Urinary bladder (tissue), 3 donors: ENCODE measurements at regions not wholly inside any gene's neighbourhood (a gene's known extent, or its start where the extent isn't known, plus 50 kb on each side); places are given as distances from the start of the nearest gene placed in this dataset.

ENCODE experiments used
- DNase-seq: peaks from one replicate; pipeline ENCODE4 v3.0.0-alpha.2; 2015; ENCODE audit errors: extremely low spot score
- H3K27ac ChIP-seq: one replicate; pipeline ENCODE4 v1.5.1; 2013; ENCODE audit warnings: low read depth, mild to moderate bottlenecking, moderate library complexity
- H3K36me3 ChIP-seq: one replicate; pipeline ENCODE4 v1.6.1; 2013; ENCODE audit warnings: mild to moderate bottlenecking, moderate library complexity; ENCODE audit not compliant: insufficient read depth
- H3K4me1 ChIP-seq: one replicate; pipeline ENCODE4 v1.6.1; 2013; ENCODE audit warnings: mild to moderate bottlenecking, moderate library complexity; ENCODE audit not compliant: insufficient read depth
- H3K4me3 ChIP-seq: one replicate; pipeline ENCODE4 v1.5.1; 2013; ENCODE audit warnings: low read depth, low read length
- WGBS: extraction: QIAGEN DNeasy Blood & Tissue Kit; methylation state at CpG from one replicate; pipeline ENCODE4 v1.1.7; 2013; 5-methylcytosine and 5-hydroxymethylcytosine counted together
- donor health status: healthy with polysubstance abuse.
- donor health status: healthy.

DNA sequence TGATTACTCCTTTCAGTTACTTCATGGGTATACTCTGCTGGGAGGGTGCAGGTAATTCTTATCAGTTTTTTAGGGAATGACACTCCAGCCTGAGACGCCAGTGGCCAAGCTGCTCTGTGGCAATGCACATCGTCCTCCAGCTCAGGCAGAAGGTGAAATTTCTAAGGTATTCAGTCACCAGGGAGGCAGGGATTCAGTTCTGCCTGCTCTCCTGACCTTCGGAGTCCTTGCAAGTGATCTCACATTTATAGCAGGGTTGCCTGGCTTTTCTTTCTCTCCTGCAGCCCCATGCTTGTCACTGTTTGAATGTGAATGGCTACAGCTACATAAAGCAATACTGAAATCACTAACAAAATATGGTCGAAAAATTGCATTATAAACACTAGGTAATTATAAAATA lies 1447.5 kb downstream of the EFNB2 start:
- no peaks in the 10 kb centered on the region for H3K36me3 ChIP-seq
- DNase-seq: no peak
- H3K4me3 ChIP-seq: no peak overlapping the region
- WGBS: 75% methylated on average over 4 of the region's 4 CpGs
- H3K4me1 ChIP-seq: no peaks in the 10 kb centered on the region
- H3K27ac ChIP-seq: no peak overlapping the region

DNA sequence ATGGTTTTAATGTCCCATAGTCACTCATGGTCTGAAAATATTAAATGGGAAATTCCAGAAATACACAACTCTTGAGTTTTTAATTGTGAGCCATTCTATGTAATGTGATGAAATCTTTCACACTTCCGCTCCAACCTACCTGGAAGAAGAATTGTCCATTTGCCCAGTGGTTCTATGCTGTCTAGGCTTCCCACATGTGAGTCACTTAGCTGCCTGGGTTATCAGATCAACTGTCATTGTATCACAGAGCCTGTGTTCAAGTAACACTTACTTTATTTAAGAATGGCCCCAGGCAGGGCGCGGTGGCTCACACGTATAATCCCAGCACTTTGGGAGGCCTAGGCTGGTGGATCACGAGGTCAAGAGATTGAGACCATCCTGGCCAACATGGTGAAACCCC lies 1450.5 kb downstream of the EFNB2 start:
- Histone ChIP-seq H3K4me1 (no peaks in the 10 kb centered on the region), H3K36me3 (no peaks in the 10 kb centered on the region), H3K4me3 (no peak overlapping the region), H3K27ac (no peak overlapping the region)
- no peak for DNase-seq
- 79% methylated on average over 5 of the region's 5 CpGs for WGBS

DNA sequence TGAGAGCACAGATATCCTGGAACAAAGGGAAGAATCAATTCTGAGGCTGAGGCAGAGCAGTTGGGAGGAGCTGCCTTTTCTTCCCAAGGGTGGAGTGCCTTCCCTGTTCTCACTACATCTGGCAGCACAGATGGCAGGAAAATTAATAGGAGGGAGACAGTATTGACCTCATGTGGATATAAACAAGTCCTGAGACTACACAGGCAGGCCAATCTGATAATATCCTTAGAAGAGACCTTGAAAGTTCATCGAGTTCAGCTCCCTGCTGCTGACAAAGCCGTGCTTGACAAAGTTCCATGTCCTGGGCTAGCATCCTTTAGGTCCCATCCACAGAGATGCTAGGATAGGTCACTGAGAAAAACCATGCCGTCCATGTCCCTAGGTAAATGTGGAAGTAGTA lies 1451.5 kb downstream of the EFNB2 start:
- 38% methylated on average over 3 of the region's 3 CpGs for WGBS
- Histone ChIP-seq H3K27ac (no peak overlapping the region), H3K4me1 (no peaks in the 10 kb centered on the region), H3K4me3 (no peak overlapping the region), H3K36me3 (no peaks in the 10 kb centered on the region)
- DNase-seq: peak; percentile 17

DNA sequence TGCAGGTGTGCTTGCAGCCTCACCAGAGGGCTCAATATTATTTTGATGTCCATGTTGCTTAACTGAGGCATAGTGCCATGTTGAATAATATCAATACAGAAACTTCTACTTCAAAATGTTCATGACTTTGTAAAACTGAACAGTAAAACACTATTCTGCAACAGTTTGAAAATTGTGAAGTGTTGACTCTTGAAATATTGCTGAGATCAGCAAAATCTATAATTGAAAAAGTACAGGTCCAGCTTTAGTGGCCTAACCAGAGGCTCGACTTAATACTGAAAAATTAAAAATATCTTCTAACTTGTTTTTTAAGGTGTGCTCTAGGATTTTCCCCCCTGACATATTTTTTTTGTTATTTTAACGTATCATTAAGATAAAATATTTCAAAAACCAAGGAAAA lies 1460.7 kb downstream of the EFNB2 start:
- no peaks in the 10 kb centered on the region for H3K4me1 ChIP-seq
- DNase-seq: no peak
- no peak overlapping the region for H3K4me3 ChIP-seq
- WGBS: 92% methylated on average over 2 of the region's 2 CpGs
- no peaks in the 10 kb centered on the region for H3K36me3 ChIP-seq
- no peak overlapping the region for H3K27ac ChIP-seq

DNA sequence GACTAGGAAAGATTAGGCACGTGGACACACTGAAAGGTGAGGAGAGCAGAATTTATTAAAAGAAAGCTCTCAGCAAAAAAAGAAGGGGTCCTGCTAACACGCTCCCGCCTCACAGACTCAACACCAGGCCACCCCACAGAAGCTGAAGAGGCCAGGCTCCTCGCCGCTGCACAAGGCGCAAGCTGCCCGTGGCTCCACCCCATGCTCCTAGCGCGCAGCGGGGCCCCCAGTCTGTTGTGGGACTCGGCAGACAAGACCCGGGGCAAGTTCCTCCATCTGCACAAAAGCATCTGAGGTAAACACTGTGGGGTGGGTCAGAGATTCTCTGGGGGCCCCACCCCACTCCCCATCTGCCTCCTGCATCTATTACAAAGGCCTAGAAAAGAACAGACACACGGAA lies 1462.4 kb downstream of the EFNB2 start:
- 96% methylated on average over 13 of the region's 13 CpGs for WGBS
- no peak overlapping the region for H3K4me3 ChIP-seq
- no peak overlapping the region for H3K27ac ChIP-seq
- DNase-seq: no peak
- H3K4me1 ChIP-seq: no peaks in the 10 kb centered on the region
- H3K36me3 ChIP-seq: no peaks in the 10 kb centered on the region

DNA sequence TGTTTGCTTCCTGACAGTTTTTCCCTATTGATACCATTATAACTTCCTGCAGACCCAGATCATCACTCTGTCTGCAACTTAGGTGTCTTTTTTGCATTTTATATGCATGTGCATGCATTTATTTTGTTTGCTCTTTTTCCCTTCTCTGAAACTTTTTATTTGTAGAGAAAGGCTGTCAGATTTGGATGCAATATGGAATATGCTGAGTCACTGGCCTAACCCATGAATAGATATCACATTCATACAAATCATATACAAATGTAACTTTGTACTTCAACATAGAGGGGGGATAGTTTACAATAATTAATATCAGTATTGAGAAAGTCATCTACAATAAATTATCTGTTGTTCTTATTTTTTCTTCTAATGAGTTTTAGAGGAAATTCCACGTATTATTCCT lies 1465.0 kb downstream of the EFNB2 start:
- no peaks in the 10 kb centered on the region for H3K36me3 ChIP-seq
- H3K4me3 ChIP-seq: no peak overlapping the region
- 90% methylated on average over 1 of the region's 1 CpG for WGBS
- no peaks in the 10 kb centered on the region for H3K4me1 ChIP-seq
- H3K27ac ChIP-seq: no peak overlapping the region
- no peak for DNase-seq

DNA sequence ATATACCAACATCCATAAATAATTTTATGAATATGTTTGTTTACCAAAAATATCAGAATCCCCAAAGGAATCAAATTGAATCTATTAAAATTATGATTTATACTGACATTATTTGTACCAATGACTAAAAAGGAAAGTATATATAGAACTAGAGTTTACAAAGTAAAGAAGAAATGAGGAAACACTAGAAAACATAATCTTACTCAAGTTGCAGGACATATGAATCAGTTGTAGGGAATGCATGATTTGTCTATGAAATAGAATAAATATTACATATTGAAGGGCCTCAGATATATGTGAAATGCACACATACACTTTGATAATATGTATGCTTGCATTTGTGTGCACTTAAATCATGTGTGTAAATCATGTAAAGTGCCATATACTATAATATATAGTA lies 1466.4 kb downstream of the EFNB2 start:
- Histone ChIP-seq H3K27ac (no peak overlapping the region), H3K4me3 (no peak overlapping the region), H3K4me1 (no peaks in the 10 kb centered on the region), H3K36me3 (no peaks in the 10 kb centered on the region)
- no peak for DNase-seq

DNA sequence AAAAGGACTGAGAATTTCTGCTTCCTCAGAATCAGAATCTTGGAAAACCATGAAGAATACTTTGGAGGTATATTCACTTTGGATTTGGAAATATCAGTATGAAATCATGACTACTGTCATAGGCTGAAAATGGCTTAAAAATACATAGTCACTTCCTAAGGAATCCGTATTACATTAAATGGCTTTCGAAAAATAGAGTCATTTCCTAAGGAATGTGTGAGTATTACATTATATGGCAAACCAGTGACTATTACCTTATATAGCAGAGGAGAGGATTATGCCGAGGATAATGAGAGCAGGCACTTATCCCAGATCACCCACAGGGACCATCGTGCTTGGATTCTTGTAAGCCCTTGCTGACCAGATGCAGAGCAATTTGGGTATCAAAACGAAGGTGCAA lies 1471.8 kb downstream of the EFNB2 start:
- no peak for DNase-seq

DNA sequence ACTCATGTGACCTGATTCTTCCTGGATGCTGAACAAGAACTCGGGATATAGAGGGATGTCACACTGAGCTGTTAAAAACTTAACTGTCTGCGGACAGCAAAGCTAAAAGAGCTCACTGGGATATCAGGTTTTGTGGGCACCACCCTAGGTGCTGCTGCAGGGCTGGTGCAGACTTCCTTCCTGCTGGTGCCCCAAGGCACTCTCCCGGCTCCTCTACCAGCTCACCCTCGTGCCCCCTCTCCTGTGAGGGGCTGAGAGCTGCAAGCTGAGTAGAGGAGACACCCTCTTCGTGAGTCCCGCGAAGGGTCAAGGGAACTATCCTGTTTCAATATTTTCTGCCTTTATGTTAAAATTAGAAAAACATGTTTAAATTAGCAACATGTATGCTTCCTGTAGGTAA lies 1475.7 kb downstream of the EFNB2 start:
- Histone ChIP-seq H3K36me3 (no peaks in the 10 kb centered on the region), H3K27ac (no peak overlapping the region), H3K4me1 (no peaks in the 10 kb centered on the region), H3K4me3 (no peak overlapping the region)
- 92% methylated on average over 7 of the region's 7 CpGs for WGBS
- no peak for DNase-seq

More for the DNA sequence above, 1471.8 kb downstream of the EFNB2 start:
- Histone ChIP-seq H3K4me1 (no peaks in the 10 kb centered on the region), H3K27ac (no peak overlapping the region), H3K4me3 (no peak overlapping the region), H3K36me3 (no peaks in the 10 kb centered on the region)
- WGBS: 90% methylated on average over 5 of the region's 5 CpGs

DNA sequence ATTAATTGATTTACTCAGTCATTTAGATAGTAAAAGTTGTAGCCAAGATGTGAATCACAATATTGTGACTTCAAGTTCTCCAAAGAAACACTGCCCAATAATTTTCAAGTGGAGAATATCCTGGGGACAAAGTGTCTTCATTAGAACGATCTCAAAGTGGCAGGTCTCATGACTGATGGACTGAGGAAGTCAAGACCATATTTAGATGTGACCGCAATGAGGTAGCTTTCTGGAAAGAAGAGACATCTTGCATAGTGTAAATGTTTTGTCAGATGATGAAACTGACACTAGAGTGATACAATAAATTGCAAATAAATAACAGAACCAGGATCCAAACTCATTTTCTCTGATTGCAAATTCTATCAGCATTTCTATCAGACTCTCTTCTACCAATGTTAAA lies 1476.9 kb downstream of the EFNB2 start:
- no peak for DNase-seq
- H3K27ac ChIP-seq: no peak overlapping the region
- H3K36me3 ChIP-seq: no peaks in the 10 kb centered on the region
- H3K4me3 ChIP-seq: no peak overlapping the region
- no peaks in the 10 kb centered on the region for H3K4me1 ChIP-seq
- 86% methylated on average over 2 of the region's 2 CpGs for WGBS

DNA sequence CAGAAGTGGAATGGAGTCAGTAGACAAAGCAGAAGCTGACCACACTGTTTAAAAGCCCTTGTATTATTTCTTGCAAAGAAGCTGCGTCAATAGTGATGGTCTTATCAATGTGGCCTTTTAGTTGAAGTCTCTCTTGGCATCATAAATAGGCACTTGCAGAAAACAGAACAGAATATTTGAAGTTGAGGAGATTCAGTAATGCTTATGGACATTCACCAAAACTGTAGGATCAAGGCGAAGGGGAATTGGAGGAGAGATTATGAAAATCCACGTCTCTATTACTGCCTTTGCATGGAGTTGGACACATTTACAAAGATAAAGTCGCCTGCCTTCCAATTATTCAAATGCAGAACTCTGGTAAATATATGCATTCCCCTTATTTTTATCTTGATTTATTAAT lies 1482.8 kb downstream of the EFNB2 start:
- 64% methylated on average over 4 of the region's 4 CpGs for WGBS

DNA sequence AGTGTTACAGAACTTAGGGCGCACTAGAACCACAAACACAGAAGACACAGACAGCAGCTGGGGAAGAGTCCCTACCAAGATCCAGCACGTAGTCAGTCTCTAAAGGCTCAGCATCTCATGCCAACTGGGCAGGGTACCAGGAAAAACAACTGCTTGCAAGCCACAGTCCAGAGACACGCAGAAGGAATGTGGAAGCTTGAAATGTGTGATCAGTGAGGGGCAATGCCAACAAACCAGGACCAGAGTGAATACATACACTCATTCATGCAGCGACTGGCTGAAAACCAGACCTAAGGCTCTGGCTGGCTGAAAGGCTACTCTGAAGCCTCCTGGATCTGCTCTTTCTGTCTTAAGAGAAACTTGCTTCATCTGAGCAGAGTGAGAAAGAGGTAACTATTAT lies 1484.8 kb downstream of the EFNB2 start:
- H3K4me3 ChIP-seq: no peak overlapping the region
- WGBS: 64% methylated on average over 4 of the region's 4 CpGs
- H3K36me3 ChIP-seq: no peaks in the 10 kb centered on the region
- no peak overlapping the region for H3K27ac ChIP-seq
- no peak for DNase-seq
- no peaks in the 10 kb centered on the region for H3K4me1 ChIP-seq

More for the DNA sequence above, 1482.8 kb downstream of the EFNB2 start:
- H3K27ac ChIP-seq: no peak overlapping the region
- H3K4me3 ChIP-seq: no peak overlapping the region
- no peaks in the 10 kb centered on the region for H3K36me3 ChIP-seq
- H3K4me1 ChIP-seq: no peaks in the 10 kb centered on the region
- no peak for DNase-seq

DNA sequence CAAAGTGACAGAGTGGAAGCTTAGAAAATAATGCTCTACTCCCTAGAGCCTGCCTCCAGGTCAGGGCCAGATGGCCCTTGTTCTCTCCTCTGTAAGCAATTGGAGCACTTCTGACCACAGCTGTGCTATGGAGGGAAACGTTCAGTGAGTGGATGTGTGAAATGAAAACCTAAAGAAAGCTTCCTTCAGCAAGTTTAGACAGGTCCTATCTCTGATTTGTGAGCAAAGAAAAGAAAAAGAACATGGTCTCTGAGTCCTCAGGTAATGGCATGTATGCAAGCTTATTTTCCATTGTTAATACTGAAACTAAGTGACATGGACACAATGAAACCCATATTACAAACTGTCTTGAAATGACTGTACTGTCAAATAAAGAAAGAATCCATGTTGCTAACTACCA lies 1486.8 kb downstream of the EFNB2 start:
- Histone ChIP-seq H3K4me3 (no peak overlapping the region), H3K27ac (no peak overlapping the region), H3K4me1 (no peaks in the 10 kb centered on the region), H3K36me3 (no peaks in the 10 kb centered on the region)
- no peak for DNase-seq
- WGBS: 38% methylated on average over 1 of the region's 1 CpG

DNA sequence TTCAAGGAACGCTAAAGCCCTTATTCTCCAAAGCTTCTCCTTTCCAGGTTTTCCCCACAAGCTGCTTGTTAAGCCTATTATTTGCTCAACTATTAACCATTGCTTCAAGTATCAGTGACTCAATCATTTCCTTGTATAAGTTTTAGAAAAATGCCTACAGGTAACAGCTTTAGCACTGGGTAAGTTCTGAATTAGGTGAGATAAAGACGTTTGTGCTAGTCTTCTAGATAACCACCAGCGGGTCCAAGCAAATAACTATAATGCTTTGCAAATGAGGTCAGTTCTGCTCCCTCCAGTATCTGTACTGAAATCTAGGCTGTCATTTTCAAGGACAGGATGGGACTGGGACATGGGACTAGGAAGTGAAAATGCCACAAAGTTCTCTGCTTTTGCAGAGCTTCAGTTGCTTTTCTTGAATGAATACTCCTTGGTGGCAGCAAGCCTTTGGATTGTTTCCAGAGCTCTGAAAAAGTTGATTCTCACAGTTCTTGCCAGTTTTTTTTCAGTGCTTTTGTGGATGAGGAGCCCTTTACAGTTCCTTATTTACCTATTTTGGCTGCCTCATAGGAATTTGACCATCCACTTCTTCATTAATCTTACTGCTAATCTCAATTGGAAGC lies 1487.7 kb downstream of the EFNB2 start:
- DNase-seq: no peak
- no peak overlapping the region for H3K27ac ChIP-seq
- no peaks in the 10 kb centered on the region for H3K4me1 ChIP-seq
- no peak overlapping the region for H3K4me3 ChIP-seq
- H3K36me3 ChIP-seq: no peaks in the 10 kb centered on the region
- 58% methylated on average over 3 of the region's 3 CpGs for WGBS

DNA sequence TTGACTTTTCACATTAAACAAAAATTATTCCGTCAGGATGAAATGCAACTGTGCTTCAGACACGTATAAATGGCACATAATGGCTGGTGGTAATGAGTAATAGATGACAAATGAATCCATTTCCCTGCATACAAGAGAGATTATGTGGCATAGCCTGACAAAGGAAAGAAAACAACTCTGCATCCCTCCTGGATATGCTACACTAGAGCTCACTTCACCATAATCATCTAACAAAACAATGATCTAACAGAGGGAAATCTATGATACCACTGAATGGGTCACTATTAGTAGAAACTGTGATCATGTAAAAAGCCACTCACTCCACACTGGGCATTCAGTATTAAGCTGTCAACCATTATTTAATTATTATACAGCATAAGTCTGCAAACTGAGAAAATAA lies 1498.4 kb downstream of the EFNB2 start:
- no peaks in the 10 kb centered on the region for H3K4me1 ChIP-seq
- no peak overlapping the region for H3K4me3 ChIP-seq
- DNase-seq: no peak
- no peaks in the 10 kb centered on the region for H3K36me3 ChIP-seq
- H3K27ac ChIP-seq: no peak overlapping the region
- 93% methylated on average over 2 of the region's 2 CpGs for WGBS
